ENCODE measurements at regions not wholly inside any gene's neighbourhood (a gene's known extent, or its start where the extent isn't known, plus 50 kb on each side); places are given as distances from the start of the nearest gene placed in this dataset.

DNA sequence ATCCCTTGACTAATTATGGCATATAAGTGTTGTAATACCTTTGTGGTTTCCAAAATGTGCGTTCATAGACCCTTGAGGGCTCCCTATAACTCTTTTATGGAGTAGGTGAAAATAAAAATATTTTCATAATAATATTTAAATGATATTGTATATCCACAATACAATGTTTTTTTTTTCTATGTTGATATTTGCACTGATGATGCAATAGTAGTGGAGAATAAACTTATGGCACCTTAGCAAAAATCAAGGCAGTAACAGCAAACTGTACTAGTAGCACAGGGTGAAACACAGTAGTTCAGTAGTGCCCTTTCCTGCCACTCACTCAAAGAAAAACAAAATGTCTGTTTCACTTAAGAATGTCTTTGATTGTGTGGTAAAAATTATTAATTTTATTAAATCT lies 465.3 kb downstream of the C4orf33 start:
- ChIA-PET POLR2A (no interaction called here), CTCF (no interaction called here)
- no peaks in the 10 kb centered on the region for H3K27me3 ChIP-seq (ENCODE audit: control insufficient read depth in 1 of 2, insufficient read depth in 2 of 2, low read length in 2 of 2)
- no peaks in the 10 kb centered on the region for H3K9me3 Mint-ChIP-seq
- no peak for TF ChIP-seq CTCF (IDR thresholded peaks at IDR 0.05)
- H3K4me3 Mint-ChIP-seq: no peak overlapping the region
- intact Hi-C loops (cut with DNase I, micrococcal nuclease): no loop called here
- H3K27me3 Mint-ChIP-seq: no peaks in the 10 kb centered on the region
- no peaks in the 10 kb centered on the region for H3K4me1 Mint-ChIP-seq (ENCODE audit: low read depth)
- H3K9me3 ChIP-seq (ENCODE audit: control insufficient read depth in 1 of 2, insufficient read depth in 1 of 2, low read length in 2 of 2): no peaks in the 10 kb centered on the region
- ATAC-seq (ENCODE audit: poor library complexity) (no peak), DNase-seq (no peak)
- H3K36me3 ChIP-seq (ENCODE audit: insufficient read depth, low read length): no peaks in the 10 kb centered on the region
- no peaks in the 10 kb centered on the region for H3K4me1 ChIP-seq (ENCODE audit: insufficient read depth, low read length)
- H3K4me3 ChIP-seq (ENCODE audit: low read length): no peak overlapping the region
- H3K27ac Mint-ChIP-seq: no peak overlapping the region
- no peaks in the 10 kb centered on the region for H3K36me3 Mint-ChIP-seq (ENCODE audit: low read depth)
- no peak overlapping the region for H3K27ac ChIP-seq (ENCODE audit: low read depth in 1 of 2, low read length in 2 of 2)

DNA sequence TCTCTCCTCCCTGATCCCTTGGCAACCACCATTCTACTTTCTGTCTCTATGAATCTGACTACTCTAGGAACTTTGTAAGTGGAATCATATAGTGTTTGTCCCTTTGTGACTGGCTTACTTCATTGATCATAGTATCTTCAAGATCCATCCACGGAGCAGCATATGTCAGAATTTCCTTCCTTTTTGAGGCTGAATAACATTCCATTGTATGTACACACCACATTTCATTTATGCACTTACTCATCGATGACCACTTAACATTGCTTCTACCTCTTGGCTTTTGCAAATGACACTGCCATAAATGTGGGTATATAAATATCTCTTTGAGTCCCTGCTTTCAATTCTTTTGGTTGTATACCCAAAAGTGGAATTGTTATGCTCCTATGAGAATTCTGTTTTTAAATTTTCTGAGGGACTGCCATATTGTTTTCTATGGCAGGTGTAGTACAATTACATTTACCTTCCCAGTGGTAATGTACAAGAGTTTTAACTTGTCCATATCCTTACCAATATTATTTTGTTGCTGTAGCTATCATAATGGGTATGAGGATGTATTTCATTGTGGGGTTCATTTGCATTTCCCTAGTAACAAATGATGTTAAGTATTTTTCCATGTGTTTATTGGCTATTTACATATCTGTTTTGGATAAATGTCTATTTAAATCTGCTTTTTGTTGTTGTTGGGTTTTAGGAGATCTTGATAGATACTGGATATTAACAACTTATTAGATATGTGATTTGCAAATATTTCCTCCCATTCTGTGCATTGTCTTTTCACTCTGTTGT lies 466.1 kb downstream of the C4orf33 start:
- Mint-ChIP-seq H3K9me3 (no peaks in the 10 kb centered on the region), H3K4me1 (ENCODE audit: low read depth) (no peaks in the 10 kb centered on the region)

DNA sequence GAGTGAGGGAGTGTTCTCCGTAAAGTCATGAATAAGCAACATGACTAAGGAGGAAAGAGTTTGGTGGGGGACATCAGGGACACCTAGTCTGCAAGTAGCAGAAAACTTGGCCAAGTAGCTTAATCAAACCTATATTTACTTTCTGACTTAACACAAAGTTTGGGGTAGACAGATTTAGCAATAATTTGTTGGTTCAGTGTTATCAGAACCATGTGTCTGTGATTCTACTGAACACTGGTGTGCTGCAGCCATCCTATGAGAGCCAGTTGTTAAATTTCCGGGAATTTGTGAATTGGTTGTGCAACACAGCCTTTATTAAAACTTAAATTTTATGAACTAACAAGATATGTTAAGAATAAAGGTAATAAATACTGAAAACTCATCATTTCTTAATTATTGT lies 469.3 kb downstream of the C4orf33 start:
- Histone ChIP-seq H3K27me3 (ENCODE audit: control insufficient read depth in 1 of 2, insufficient read depth in 2 of 2, low read length in 2 of 2) (no peaks in the 10 kb centered on the region), H3K4me1 (ENCODE audit: insufficient read depth, low read length) (no peaks in the 10 kb centered on the region), H3K9me3 (ENCODE audit: control insufficient read depth in 1 of 2, insufficient read depth in 1 of 2, low read length in 2 of 2) (no peaks in the 10 kb centered on the region), H3K4me3 (ENCODE audit: low read length) (no peak overlapping the region), H3K27ac (ENCODE audit: low read depth in 1 of 2, low read length in 2 of 2) (no peak overlapping the region), H3K36me3 (ENCODE audit: insufficient read depth, low read length) (no peaks in the 10 kb centered on the region)
- H3K4me1 Mint-ChIP-seq (ENCODE audit: low read depth): no peaks in the 10 kb centered on the region
- no peaks in the 10 kb centered on the region for H3K9me3 Mint-ChIP-seq
- no peaks in the 10 kb centered on the region for H3K36me3 Mint-ChIP-seq (ENCODE audit: low read depth)
- intact Hi-C loops (cut with DNase I, micrococcal nuclease): no loop called here
- POLR2A ChIA-PET: no interaction called here
- ATAC-seq (ENCODE audit: poor library complexity): no peak
- DNase-seq: no peak
- no peak for TF ChIP-seq CTCF (IDR thresholded peaks at IDR 0.05)
- H3K27ac Mint-ChIP-seq: no peak overlapping the region
- H3K4me3 Mint-ChIP-seq: no peak overlapping the region
- H3K27me3 Mint-ChIP-seq: no peaks in the 10 kb centered on the region
- CTCF ChIA-PET: no interaction called here

More for the DNA sequence above, 466.1 kb downstream of the C4orf33 start:
- ATAC-seq (ENCODE audit: poor library complexity): no peak
- H3K4me3 ChIP-seq (ENCODE audit: low read length): no peak overlapping the region
- no peak overlapping the region for H3K27ac Mint-ChIP-seq
- no peak for TF ChIP-seq CTCF (IDR thresholded peaks at IDR 0.05)
- intact Hi-C loops (cut with DNase I, micrococcal nuclease): no loop called here
- H3K27ac ChIP-seq (ENCODE audit: low read depth in 1 of 2, low read length in 2 of 2): no peak overlapping the region
- H3K4me1 ChIP-seq (ENCODE audit: insufficient read depth, low read length): no peaks in the 10 kb centered on the region
- no peaks in the 10 kb centered on the region for H3K9me3 ChIP-seq (ENCODE audit: control insufficient read depth in 1 of 2, insufficient read depth in 1 of 2, low read length in 2 of 2)
- CTCF ChIA-PET: no interaction called here
- H3K36me3 ChIP-seq (ENCODE audit: insufficient read depth, low read length): no peaks in the 10 kb centered on the region
- H3K4me3 Mint-ChIP-seq: no peak overlapping the region
- H3K36me3 Mint-ChIP-seq (ENCODE audit: low read depth): no peaks in the 10 kb centered on the region
- no peak for DNase-seq
- POLR2A ChIA-PET: no interaction called here
- H3K27me3 Mint-ChIP-seq: no peaks in the 10 kb centered on the region
- no peaks in the 10 kb centered on the region for H3K27me3 ChIP-seq (ENCODE audit: control insufficient read depth in 1 of 2, insufficient read depth in 2 of 2, low read length in 2 of 2)

All from CD4-positive, alpha-beta T cell (primary cell).